ENCODE measurements at regions not wholly inside any gene's neighbourhood (a gene's known extent, or its start where the extent isn't known, plus 50 kb on each side); places are given as distances from the start of the nearest gene placed in this dataset.

GRCh38 chr11:32334822-32335221 is 100.5 kb downstream of the WT1 start (continued):
- TF ChIP-seq TSHZ1 (CRISPR knock-in tag; IDR thresholded peaks at IDR 0.05) (no peak), ZBTB7A (IDR thresholded peaks at IDR 0.05; ENCODE audit: borderline replicate concordance, control insufficient read depth, low read depth, low read length) (no peak), ZNF175 (CRISPR knock-in tag; IDR thresholded peaks at IDR 0.05; ENCODE audit: low read depth) (no peak), RAD51 (IDR thresholded peaks at IDR 0.05; ENCODE audit: borderline replicate concordance, low read depth) (no peak), ZNF224 (CRISPR knock-in tag; IDR thresholded peaks at IDR 0.05) (no peak), XRCC4 (IDR thresholded peaks at IDR 0.05; ENCODE audit: extremely low read depth, insufficient read depth, insufficient read length) (no peak), MAFG (tag; conservative IDR thresholded peaks at IDR 0.05) (no peak), KAT7 (CRISPR knock-in tag; IDR thresholded peaks at IDR 0.05; ENCODE audit: borderline replicate concordance) (no peak), MNT (conservative IDR thresholded peaks at IDR 0.05) (0 out of 4 replicates have a peak, but pooled peaks of 1 of the 2 experiments have one; percentile 27), HINFP (tag; conservative IDR thresholded peaks at IDR 0.05; ENCODE audit: low read depth) (no peak), RBM25 (IDR thresholded peaks at IDR 0.05; ENCODE audit: low read depth, low read length, severe bottlenecking) (no peak), ZNF347 (CRISPR knock-in tag; IDR thresholded peaks at IDR 0.05; ENCODE audit: low read depth) (no peak), USF2 (CRISPR knock-in tag; IDR thresholded peaks at IDR 0.05) (peak; percentile 48), OTX1 (CRISPR knock-in tag; IDR thresholded peaks at IDR 0.05) (no peak), RB1 (IDR thresholded peaks at IDR 0.05; ENCODE audit: low read depth) (no peak), CBX3 (IDR thresholded peaks at IDR 0.05; ENCODE audit: borderline replicate concordance in 1 of 2, low read length in 2 of 2) (peak in 1 of 2 experiments; percentile 51; a peak in 1 of 3 replicates), ZNF79 (CRISPR knock-in tag; IDR thresholded peaks at IDR 0.05; ENCODE audit: low read depth) (no peak)

Measured in K562 (cell line).